ENCODE measurements at regions not wholly inside any gene's neighbourhood (a gene's known extent, or its start where the extent isn't known, plus 50 kb on each side); places are given as distances from the start of the nearest gene placed in this dataset.

DNA sequence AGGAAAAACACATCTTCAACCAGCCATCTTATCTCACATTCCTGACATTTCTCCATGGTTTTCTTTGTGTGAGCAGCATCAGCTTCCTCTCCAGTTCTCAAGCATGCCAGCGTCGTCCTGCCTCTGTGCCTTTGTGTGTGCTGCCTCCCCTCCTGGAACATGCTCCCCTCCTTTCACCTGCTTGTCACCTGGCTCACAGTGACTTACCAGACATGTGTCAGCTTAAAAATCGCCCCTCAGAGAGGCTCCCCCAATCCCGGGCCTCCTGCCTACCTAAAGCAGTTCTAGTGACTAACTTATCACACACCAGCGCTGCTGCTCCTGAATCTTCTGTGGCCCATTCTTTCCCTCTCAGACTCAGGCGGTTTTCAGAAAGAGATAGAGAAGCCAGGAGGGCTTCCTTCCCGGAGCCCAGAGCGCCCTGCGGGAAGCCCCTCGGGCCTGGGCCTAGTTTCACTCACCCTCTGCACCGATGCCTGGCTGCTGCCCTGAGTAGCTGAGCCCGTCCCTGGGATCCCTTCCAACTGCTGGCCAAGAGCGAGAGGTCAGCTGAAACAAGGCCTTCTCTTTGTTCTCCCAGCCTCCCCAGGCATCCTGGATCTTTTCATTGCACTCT is 51.1 kb upstream of the MVB12B start:
- DNase-seq = peak in 1 of 2 experiments; percentile 11

DNA sequence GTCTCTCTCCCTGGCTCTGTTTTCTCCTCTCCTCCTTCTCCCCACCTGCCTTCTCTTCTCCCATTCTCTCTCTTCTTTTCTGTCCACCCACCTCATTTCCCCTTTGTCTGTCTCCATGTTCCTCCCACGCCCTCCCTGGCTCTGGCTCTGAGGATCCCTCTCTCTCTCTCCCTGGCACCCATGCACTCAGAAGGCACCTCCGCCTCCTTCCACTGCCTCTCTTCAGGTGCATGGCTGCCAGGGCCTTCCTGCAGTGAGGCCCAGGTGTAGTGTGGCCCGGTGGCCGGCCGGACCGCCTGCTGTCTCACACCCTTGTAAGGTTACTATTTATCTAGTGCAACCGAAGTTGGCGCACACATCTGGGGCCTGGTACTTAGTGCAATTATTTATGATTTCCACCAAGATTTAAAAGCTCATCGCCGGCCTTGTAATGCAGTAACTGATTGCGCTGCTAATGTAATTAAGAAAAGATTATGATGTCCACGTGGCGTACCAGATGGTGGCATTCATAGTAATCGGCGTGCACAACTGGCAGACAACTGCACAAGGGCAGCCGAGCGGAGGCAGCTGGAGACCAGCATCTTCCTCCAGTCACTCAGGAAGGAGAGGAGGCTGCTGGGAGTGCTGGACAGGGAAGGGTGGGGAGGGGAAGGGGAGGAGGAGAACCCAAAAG is 50.4 kb upstream of the MVB12B start:
- DNase-seq = peak; percentile 93 to 99

Data from NCI-H524 (cell line).